GM20000 (cell line): ENCODE measurements at regions not wholly inside any gene's neighbourhood (a gene's known extent, or its start where the extent isn't known, plus 50 kb on each side); places are given as distances from the start of the nearest gene placed in this dataset.

Source experiments
- DNase-seq: peaks from one replicate; pipeline ENCODE4 v3.0.0; 2012; ENCODE audit warnings: low spot score
- TF ChIP-seq, protein P1 (sequence below): IDR thresholded peaks from 2 replicates; pipeline ENCODE4 v1.5.1; 2012; ENCODE audit warnings: mild to moderate bottlenecking, control low read depth; ENCODE audit errors: extremely low read depth, missing control alignments

DNA sequence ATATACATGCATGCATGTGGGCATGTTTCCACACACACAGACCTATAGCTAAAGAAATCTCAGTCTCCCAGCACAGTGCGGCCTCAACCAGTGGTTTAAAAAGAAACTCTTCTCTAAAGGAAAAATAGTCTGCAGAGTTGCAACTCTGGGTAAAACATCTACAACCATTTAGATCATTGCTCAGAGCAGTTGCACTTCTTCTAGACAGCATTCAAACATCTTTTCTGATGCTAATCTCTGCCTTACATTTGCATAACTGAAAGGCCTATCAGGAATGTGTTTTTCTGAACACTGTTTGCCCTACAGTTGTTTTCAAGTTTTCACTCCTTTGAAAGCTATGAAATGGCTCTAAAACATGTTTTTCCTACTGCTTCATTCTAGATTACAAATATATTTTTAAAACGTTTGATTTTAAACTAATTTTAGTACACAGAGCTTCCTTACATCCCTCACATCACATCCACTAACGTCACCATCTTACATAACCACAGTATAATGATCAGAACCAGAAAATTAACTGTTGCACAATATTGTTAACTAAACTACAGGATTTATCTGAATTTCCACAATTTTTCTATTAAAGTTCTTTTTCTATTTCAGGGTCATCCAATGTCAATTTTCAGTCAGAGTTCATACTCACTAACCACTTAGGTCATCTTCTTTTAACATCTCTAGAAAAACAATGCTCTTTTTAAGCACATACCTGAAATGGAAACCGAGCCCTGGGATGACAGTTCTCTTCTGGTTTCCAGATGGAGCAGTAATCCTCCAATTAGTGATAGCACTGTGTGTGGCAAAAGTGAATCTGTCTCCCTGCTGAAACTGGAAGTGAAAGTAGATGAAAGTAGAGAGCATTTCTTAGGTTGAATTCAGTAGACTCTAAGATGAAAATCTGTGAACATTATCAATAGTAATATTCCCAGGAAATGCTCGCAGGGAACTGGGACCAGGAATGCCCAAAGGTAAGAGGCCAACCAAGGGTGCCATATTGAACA lies 501.6 kb upstream of the GCFC2 start:
- TF ChIP-seq, protein P1, sequence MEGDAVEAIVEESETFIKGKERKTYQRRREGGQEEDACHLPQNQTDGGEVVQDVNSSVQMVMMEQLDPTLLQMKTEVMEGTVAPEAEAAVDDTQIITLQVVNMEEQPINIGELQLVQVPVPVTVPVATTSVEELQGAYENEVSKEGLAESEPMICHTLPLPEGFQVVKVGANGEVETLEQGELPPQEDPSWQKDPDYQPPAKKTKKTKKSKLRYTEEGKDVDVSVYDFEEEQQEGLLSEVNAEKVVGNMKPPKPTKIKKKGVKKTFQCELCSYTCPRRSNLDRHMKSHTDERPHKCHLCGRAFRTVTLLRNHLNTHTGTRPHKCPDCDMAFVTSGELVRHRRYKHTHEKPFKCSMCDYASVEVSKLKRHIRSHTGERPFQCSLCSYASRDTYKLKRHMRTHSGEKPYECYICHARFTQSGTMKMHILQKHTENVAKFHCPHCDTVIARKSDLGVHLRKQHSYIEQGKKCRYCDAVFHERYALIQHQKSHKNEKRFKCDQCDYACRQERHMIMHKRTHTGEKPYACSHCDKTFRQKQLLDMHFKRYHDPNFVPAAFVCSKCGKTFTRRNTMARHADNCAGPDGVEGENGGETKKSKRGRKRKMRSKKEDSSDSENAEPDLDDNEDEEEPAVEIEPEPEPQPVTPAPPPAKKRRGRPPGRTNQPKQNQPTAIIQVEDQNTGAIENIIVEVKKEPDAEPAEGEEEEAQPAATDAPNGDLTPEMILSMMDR: no peak
- DNase-seq: no peak

DNA sequence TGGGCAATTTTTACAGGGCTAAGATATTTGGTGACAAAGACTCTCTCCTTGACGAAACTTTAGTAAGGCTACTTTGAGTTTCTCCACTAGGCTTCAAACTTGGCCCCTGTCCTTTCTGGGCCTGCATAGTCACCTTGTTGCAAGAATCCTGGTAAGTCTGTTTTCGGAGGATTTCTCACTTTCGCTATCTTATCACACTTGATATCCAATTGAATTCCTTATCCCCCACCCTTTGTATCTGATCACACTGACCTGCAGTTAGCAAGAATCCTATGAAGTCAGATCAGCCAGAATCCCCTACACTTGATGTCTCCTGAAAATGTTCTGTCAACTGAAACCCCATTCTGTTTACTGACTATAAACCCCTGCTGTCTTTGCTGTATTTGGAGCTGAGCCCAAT lies 499.8 kb upstream of the GCFC2 start:
- TF ChIP-seq, protein P1: no peak
- no peak for DNase-seq

DNA sequence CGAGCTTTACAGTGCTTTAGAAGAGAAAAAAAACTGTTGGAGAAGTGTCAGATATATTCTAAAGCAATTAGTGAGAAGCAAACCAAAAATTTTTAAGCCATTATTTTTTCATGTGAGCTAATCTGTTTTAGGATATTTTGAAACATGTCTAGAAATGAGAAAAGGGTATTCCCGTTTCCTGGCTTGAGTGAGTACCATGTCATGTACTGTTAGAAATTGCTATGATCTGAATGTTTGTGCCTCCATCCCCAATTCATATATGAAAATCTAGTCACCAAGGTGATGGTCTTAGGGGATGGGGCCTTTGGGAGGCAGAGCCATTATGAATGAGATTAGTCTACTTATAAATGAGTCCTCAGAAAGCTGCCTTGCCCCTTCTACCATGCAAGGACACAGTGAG lies 493.3 kb upstream of the GCFC2 start:
- TF ChIP-seq, protein P1: no peak
- no peak for DNase-seq

DNA sequence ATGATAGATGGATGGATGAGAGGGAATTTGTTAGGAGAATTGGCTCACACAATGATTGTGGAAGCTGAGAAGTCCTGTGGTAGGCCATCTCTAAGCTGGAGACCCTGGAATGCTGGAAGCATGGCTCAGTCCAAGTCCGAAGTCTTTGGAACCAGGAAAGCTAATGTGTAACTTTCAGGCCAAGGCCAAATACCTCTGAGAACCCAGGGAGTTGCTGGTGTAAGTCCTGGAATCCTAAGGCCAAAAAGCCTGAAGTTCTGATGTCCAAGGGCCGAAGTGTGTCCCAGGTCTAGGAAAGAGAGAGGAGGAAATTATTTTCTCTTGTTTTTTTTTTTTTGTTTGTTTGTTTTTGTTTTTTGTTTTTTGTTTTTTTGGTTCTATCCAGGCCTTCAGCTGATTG lies 492.2 kb upstream of the GCFC2 start:
- DNase-seq: no peak
- TF ChIP-seq, protein P1: no peak

DNA sequence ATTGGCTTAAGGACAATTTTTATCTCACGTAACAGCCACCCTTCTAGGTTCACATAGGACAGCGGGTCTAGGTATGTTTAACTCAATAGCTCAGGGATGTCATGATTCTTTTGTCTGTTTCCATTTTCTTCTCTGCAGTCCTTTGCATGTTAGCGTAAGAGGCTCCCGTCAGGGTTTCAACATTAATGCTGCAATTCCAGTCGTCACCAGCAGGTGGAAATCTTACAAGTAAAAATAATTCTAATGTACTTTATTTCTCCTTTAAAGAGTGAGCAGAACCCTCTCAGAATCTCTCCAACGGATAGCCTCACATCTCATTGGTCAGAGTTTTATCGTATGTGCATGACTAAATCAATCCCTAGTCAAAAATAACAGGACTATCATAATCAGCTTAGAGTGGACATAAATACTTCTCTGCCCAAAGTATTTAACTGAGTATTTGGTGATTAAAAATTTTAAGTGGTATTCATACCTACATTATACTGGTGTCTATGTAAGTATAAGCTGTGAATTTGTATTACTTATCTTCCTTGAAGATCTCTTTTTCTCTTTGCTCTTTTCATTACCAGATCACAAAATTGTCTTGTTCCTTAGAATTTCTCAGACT lies 487.2 kb upstream of the GCFC2 start:
- TF ChIP-seq, protein P1: peak; percentile 75

DNA sequence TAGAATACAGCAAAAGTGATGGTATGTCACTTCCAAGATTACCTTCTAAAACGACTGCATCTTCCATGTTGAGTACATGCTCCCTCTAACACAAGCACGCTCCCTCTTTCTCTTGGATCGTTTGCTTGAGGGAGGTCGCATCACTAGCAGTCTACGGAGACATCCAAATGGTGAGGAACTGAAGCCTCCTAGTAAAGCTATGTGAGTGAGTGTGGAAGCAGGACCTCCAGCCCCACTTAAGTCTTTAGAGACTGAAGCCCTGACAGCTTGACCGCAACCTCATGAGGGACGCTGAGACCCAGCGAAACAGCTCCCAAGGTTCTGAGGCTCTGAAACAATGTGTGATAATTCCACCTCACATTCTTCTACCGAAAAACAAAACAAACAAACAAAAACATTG lies 486.7 kb upstream of the GCFC2 start:
- TF ChIP-seq, protein P1: no peak
- no peak for DNase-seq

More for the DNA sequence above, 487.2 kb upstream of the GCFC2 start:
- peak; percentile 8 for DNase-seq

DNA sequence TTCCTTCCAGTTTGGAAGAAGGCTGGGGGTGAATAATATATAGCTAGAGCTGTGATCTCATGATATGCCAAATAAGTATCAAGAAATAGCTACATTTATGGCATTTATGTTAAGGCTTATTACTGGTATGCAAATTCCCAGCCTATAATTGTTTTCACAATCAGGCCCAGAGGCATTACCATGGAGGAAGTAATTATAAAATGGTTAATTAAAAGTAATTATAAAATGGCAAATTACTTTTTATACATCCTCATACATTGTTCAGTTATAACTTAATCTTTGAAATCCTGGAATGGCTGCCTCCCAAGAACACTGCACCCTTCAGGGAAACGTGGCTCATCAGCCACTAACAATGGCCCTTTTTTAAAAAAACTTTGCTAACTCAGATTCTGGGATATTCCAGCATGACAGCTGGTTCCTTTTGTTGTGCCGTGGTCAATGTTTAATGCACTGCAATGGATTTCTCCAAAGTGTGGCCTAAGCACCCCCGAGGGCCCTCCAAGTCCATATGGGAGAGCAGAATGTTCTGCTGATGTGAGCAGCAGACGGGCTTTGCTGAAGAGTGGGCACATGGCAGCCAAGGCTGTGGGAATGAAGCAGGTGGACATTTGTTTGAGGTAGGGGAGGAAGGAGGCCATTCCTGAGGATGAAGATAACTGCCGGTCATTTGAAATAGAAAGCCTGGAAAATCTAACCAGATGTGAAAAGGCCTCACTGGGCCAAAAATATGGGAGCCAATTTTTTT lies 483.5 kb upstream of the GCFC2 start:
- no peak for DNase-seq

More for the DNA sequence above, 483.5 kb upstream of the GCFC2 start:
- TF ChIP-seq, protein P1: no peak
